ENCODE measurements at regions not wholly inside any gene's neighbourhood (a gene's known extent, or its start where the extent isn't known, plus 50 kb on each side); places are given as distances from the start of the nearest gene placed in this dataset.
"Not testable (repeated sequence)": the region's sequence is repeated elsewhere in the genome, so short reads cannot be mapped to it uniquely, and the experiment has no call there.

DNA sequence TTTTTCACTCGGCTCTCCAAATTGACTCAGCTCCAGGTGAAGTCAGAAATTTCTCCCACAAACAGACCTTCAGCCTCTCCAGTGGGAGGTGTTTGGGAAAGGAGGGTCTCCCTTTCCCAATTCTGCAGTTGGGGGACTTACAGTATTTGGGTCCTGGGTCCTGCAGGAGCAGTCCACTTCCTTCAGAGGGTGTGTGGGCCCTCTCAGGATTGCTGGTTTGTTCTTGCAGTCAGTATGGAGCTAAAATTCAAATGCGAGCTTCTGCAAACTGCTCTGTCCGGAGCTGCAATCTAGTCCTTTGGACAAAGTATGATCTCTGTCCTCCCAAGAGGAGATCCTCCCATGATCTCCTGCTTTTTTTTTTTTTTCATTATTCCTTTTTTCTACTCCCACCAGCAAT, 87.9 kb upstream of the MSTN start:
- no peak for DNase-seq

DNA sequence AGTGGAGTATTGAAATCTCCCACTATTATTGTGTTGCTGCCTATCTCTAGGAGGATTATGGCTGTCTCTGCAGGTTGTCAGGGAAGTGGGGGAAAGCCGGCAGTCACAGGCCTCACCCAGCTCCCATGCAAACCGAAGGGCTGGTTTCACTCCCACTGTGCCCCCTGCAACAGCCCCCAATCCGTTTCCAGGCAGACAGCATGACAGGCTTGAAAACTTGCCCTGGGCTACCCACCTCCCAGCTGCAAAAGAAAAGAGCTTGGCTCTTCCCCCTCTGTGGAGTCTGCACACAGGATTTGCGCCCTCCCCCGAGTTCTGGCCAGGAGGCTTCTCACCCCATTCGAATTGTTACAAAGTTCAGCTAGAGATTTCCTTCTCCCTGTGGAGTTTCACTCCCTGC, 87.4 kb upstream of the MSTN start:
- no peak for DNase-seq

DNA sequence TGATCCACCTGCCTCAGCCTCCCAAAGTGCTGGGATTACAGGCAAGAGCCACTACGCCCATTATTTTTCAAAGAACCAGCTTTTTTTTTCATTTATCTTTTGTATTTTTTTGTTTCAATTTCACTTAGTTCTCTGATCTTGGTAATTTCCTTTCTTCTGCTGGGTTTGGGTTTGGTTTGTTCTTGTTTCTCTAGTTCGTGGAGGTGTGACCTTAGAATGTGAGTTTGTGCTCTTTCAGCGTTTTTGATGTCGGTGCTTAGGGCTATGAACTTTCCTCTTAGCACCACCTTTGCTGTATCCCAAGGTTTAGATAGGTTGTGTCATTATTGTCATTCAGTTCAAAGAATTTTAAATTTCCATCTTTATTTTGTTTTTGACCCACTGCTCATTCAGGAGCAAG, 86.7 kb upstream of the MSTN start:
- DNase-seq: no peak

DNA sequence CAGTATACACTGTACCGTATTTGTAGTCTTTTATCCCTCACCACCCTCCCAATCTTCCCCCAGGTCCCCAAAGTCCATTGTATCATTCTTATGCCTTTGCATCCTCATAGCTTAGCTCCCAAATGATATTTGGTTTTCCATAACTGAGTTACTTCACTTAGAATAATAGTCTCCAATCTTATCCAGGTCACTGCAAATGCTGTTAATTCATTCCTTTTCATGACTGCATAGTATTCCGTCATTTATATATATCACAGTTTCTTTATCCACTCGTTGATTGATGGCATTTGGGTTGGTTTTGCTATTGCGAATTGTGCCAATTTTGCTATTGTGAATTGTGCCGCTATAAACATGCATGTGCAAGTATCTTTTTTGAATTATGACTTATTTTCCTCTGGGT, 83.6 kb upstream of the MSTN start:
- not testable (repeated sequence) for DNase-seq

DNA sequence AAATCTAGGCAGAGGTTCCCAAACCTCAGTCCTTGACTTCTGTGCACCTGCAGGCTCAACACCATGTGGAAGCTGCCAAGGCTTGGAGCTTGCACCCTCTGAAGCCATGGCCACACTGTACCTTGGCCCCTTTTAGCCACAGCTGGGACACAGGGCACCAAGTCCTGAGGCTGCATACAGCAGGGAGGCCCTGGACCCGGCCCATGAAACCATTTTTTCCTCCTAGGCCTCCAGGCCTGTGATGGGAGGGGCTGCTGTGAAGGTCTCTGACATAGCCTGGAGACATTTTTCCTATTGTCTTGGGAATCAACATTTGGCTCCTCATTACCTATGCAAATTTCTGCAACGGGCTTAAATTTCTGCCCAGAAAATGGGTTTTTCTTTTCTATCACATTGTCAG, 77.9 kb upstream of the MSTN start:
- DNase-seq: not testable (repeated sequence)

DNA sequence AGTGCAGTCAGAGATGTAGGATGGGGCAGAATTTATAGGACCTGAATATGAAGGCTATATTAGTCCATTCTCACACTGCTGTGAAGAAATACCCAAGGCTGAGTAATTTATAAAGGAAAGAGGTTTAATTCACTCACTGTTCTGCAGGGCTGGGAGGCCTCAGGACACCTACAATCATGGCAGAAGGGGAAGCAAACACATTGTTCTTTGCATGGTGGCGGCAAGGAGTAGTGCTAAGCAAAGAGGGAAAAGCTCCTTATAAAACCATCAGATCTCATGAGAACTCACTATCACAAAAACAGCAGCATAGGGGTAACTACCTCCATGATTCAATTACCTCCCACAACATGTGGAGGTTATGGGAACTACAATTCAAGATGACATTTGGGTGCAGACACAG, 76.8 kb upstream of the MSTN start:
- DNase-seq: no peak

DNA sequence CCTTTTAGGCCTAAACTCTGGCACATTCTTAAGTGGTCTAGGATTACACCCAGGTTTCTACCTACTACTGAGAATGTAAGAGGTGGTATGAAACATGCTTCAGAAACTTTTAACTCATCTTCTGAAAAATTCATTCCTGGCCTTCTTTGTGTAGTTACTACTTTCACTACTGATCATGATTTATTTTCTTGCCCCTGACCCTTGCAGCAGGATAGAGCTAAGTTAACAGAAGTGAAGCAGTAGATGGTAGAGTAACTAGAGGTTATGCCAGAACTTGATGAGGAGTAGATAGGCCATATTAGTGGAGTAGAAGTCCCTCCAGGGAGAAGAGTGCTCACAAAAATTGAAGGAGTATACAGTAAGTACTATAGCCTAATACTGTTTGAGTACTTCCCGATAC, 75.5 kb upstream of the MSTN start:
- no peak for DNase-seq

DNA sequence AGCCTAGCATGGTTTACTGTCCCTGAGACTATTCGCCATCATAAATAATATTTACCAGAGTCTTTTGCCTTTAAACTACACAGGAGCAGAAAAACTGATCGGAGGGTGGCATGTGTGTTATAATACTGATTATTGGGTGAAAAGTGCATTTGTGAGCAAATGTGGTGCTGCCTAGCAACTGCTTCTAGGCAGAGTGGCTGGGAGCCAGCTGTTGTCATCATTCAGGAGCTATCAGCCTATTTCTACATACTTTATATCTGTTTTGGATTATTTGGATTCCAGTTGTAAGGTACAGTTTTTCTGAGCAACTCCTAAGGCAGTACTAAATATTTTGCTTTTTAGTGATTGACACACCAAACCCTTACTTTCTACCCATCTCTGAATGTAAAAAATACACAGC, 75.0 kb upstream of the MSTN start:
- DNase-seq: no peak

DNA sequence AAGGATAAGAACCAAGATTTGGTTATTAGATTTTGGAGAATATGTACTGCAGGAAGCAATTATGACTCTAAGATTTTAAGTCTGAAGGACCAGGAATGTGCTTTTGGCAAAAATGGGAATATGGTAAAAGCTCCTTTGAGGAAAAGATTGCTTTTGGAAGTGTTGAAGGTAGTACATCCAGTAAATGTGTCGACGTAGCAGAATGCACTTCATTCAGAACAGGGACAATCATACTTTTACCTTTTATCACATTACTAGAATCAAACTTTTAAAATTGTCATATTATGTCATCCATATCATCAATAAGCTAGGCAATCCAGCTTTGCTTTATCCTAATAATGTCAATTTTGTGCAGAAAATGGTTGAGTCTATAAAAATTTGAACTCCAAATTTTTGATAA, 74.3 kb upstream of the MSTN start:
- DNase-seq: no peak

DNA sequence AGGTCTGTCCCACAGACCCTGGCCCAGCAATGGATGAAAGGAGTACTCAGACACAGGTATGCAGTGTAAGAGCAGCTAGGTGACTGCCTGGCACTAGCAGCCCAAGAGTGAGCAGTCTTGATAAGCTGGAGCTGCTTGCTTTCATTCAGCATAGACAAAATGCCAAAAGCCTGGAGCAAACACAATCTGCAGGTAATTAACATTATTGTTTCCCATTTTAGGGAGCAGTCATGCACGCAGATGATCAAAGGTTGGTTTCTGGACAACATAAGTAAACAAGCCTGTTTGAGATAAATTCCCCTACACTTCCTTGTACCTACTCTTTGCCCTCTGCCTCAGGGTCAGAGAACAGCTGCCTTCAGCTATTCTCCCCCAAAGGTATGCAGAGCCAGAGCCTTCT, 73.7 kb upstream of the MSTN start:
- DNase-seq: no peak

DNA sequence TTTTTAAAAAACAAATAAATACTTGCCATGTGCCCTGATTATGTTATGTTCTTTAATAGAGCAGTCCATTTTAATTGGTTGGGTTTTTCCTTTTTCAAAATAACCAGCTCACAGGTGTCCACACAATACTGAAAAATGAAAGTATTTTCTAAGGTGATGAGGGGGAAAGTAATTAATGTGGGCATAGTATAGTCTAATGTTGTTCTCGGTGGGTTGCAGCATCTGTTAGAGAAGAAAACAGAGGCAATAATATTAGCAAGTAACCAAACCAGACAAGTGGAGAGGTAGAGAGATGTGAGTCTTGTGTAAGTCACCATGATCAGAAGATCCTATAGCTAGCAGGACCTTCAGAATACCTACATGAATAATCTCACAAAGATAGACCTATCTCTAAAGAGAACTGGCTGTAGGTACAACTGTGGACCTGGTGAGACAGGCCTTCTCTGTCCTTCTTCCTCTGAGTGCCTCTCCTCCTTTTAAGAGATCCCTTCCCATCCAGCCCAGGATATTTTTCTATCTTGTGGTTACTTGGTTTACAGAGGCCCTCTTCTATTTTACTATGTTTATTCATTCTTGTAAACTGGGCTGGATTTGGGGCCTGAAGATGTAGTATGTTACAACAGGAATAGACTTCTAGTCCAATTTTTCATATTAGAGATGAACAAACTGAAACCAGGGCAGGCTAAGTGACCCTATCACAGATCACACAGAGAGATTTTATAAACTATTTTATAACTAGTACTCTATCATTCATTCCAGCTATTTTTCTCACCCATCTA, 67.1 kb upstream of the MSTN start:
- DNase-seq: no peak

DNA sequence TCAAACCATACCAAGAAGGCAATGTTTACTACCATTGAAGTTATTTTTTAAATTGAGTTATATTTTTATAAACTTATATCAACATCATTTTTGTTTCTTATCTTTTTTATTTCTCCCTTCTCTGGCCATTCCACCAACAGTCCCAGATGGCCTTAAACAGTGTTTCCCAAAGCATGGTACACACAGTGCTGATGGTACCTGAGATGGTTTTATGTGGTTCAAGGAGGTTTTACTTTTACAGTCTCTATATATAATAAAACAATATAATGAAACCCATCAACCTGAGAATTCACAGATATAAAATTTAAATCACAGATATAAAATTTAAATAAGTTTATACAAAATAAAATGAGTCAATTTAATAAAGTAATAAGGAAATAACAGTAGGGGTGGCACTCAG, 65.1 kb upstream of the MSTN start:
- no peak for DNase-seq

DNA sequence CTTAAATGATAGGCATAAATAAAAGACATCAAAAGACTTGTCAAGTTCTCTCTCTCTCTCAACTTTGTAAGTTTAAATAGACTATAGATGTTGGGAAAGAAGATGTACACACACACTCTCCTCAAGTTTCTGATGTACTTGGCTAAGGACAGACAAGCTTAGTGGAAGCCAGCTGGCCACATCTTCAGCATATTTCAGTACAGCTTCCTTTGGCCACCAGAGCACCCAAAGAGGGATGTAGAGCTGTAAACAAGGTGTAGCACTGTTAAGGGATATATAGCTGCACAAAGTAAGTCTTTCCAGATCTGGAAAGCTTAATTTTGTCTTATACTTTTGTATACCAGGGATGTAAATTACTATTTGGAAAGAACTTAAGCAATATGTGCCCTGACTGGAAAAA, 64.3 kb upstream of the MSTN start:
- DNase-seq: no peak

DNA sequence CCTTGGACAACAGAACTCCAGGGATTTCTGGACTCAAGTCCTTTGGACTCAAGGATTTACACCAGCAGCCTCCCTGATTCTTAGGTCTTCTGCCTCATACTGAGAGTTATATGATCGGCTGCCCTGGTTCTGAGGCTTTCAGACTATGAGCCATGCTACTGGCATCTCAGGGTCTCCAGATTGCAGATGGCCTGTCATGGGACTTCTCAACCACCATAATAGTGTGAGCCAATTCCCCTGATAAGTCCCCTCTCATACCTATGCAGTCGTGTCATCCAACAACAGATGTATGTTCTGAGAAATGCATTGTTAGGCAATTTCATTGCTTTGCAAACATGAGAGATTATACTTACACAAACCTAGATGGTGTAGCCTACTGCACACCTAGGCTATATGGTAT, 61.4 kb upstream of the MSTN start:
- DNase-seq: no peak

DNA sequence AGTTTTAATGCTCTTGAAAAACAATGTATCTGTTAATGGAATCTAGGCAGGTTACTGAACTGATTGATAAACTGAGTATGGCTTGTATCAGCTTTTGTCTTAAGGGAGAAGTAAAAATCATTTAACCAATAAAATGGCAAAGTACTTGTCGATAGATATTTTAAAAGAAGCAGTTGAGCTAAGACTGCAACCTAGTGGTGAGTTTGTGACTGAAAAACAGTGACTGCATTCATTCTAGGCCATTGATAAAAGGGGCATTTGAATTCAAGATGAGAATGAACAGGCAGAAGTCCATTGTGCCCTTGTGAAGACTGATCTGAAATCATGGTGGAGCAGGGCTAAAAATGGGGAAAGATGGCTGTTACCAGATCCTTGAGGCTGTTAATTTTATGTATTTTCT, 59.4 kb upstream of the MSTN start:
- DNase-seq: peak; percentile 6

DNA sequence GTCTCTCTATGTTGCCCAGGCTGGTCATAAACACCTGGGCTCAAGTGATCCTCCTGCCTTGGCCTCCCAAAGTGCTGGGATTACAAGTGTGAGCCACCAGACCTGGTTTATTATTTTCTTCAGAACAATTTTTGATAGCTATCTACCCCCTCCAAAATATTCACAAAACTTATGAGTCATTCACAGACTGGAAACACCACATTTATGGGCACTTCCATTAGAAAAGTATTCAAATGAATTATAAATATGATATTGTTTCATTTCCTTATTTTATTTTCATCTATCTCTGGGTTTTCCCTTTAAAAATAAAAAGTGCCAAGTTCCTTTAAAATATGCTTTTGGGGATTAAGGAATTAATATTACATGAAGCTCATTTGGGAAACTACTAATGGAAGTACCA, 58.8 kb upstream of the MSTN start:
- no peak for DNase-seq

DNA sequence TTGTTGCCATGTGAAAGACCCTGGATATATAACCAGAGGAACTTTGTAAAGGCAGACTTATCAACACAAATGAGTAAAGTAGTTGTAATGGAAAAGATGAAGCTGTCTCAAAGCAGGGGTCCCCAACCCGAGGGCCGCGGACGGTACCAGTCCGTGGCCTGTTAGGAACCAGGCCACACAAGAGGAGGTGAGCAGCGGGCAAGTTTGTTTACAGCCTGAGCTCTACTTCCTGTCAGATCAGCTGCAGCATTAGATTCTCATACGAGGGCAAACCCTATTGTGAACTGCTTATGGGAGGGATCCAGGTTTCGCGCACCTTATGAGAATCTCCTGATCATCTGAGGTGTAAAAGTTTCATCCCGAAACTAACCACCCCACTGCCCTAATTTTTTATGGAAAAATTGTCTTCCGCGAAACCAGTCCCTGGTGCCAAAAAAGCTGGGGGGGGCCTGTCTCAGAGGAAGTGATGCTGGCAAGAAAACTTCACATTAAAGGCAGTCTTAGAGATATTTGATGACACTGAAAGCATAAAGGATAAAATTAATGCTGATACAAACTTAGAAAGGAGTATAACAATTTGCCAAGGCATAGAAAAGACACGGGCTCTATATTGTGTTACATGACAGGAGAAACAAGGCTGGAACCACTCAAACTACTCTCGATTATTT, 57.5 kb upstream of the MSTN start:
- DNase-seq: no peak

DNA sequence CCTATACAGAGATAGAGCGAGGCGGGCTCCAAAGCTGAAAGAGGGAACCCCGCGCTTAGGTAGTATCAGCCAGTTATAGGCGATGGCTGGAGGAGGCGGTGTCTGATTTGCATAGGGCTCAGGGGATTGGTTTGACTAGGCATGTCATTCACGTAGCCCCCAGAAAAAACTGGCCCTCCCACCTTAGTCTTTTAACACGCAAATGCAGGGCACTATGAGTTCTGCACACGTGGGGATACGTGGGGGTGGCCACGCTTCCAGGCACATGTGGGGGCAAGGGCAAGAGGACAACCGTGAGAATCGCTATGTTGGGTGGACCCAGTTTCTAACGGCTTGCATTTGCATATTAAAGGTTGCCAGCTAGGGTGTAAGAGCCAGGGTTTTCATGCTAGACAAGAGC, 56.7 kb upstream of the MSTN start:
- DNase-seq: peak; percentile 36

DNA sequence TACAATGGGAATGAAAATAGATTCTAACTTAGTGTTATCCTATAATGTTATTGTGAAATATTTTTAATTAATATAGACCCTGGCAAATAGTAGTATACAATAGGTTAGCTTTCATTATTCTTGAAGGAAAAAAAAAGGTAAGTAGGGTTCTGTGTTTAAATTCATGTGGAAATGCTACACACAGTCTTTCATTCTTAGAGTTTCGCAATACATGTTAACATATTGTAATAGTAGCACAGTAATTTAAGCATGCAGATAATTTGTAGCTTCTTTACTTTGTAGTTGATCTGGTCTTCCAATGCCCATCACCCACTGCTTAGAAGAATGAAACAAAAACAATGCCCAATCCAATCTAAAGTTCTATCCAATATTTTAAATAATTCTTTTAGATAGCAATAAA, 54.8 kb upstream of the MSTN start:
- DNase-seq: no peak

DNA sequence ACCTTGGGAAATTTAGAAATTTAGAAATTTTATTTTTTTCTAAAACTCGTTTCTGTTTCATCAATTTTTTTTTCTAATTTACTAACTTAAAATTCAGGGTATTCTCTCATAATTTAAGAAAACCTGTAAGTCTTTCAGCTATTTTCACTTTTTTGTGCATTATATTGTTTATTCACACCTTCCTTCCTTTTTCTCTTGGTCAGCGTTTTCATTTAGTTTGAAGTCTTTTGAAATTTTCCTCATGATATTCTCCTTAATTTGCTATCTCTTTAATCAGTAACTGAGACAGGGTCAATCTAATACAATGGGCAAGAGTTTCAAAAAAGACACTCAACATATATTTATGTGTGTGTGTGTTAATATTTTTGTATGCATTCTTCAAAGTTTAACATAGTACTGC, 50.5 kb upstream of the MSTN start:
- DNase-seq: no peak

Data from MV-4-11 (cell line).